G401.6 (cell line): ENCODE measurements at regions not wholly inside any gene's neighbourhood (a gene's known extent, or its start where the extent isn't known, plus 50 kb on each side); places are given as distances from the start of the nearest gene placed in this dataset.

Experiments
- FAIRE-seq: peaks from 2 replicates; lab custom pipeline; 2012; peaks lifted over from hg19 to GRCh38; lab: Jason Lieb, UNC

GRCh38 chr20:40589581-40589980 lies 99.5 kb downstream of the MAFB start:
- no peak for FAIRE-seq

GRCh38 chr20:40588891-40589290 lies 100.1 kb downstream of the MAFB start:
- no peak for FAIRE-seq

- no peak for FAIRE-seq
Observed at GRCh38 chr20:40587038-40587437, 102.0 kb downstream of the MAFB start.

GRCh38 chr20:40584130-40584809 lies 104.8 kb downstream of the MAFB start:
- no peak for FAIRE-seq

- no peak for FAIRE-seq
Observed at GRCh38 chr20:40583636-40584035, 105.4 kb downstream of the MAFB start.

GRCh38 chr20:40583205-40583604 lies 105.8 kb downstream of the MAFB start:
- FAIRE-seq: no peak

- FAIRE-seq: no peak
Observed at GRCh38 chr20:40582531-40582930, 106.5 kb downstream of the MAFB start.

- no peak for FAIRE-seq
Observed at GRCh38 chr20:40579701-40580100, 109.3 kb downstream of the MAFB start.

- no peak for FAIRE-seq
Observed at GRCh38 chr20:40578961-40579360, 110.1 kb downstream of the MAFB start.

GRCh38 chr20:40575851-40576250 lies 113.2 kb downstream of the MAFB start:
- no peak for FAIRE-seq

- FAIRE-seq: no peak
Observed at GRCh38 chr20:40572251-40572650, 116.8 kb downstream of the MAFB start.

GRCh38 chr20:40571639-40572038 lies 117.4 kb downstream of the MAFB start:
- no peak for FAIRE-seq

- FAIRE-seq: no peak
Observed at GRCh38 chr20:40568200-40568599, 120.8 kb downstream of the MAFB start.

GRCh38 chr20:40565682-40566040 lies 123.4 kb downstream of the MAFB start:
- no peak for FAIRE-seq

- FAIRE-seq: no peak
Observed at GRCh38 chr20:40565001-40565681, 123.9 kb downstream of the MAFB start.

GRCh38 chr20:40563296-40563950 lies 125.6 kb downstream of the MAFB start:
- FAIRE-seq: no peak

GRCh38 chr20:40562031-40562430 lies 127.0 kb downstream of the MAFB start:
- FAIRE-seq: no peak

GRCh38 chr20:40561187-40561586 lies 127.8 kb downstream of the MAFB start:
- FAIRE-seq: no peak

- no peak for FAIRE-seq
Observed at GRCh38 chr20:40558212-40558611, 130.8 kb downstream of the MAFB start.

GRCh38 chr20:40551125-40551530 lies 137.9 kb downstream of the MAFB start:
- no peak for FAIRE-seq

- no peak for FAIRE-seq
Observed at GRCh38 chr20:40547483-40548091, 141.4 kb downstream of the MAFB start.

GRCh38 chr20:40545478-40545877 lies 143.6 kb downstream of the MAFB start:
- FAIRE-seq: no peak

GRCh38 chr20:40542065-40542464 lies 147.0 kb downstream of the MAFB start:
- FAIRE-seq: no peak
